ENCODE measurements at regions not wholly inside any gene's neighbourhood (a gene's known extent, or its start where the extent isn't known, plus 50 kb on each side); places are given as distances from the start of the nearest gene placed in this dataset.

GRCh38 chr13:31614073-31614472 is 125.3 kb upstream of the RXFP2 start:
- no peak for DNase-seq

- no peak for DNase-seq
Observed at GRCh38 chr13:31614704-31615103, 124.6 kb upstream of the RXFP2 start.

- no peak for DNase-seq
Observed at GRCh38 chr13:31625115-31625514, 114.2 kb upstream of the RXFP2 start.

- no peak for DNase-seq
Observed at GRCh38 chr13:31627097-31627845, 112.1 kb upstream of the RXFP2 start.

GRCh38 chr13:31629085-31629780 is 110.1 kb upstream of the RXFP2 start:
- DNase-seq, result no peak

- no peak for DNase-seq
Observed at GRCh38 chr13:31631071-31631470, 108.3 kb upstream of the RXFP2 start.

GRCh38 chr13:31631746-31632145 is 107.6 kb upstream of the RXFP2 start:
- DNase-seq, result no peak

GRCh38 chr13:31638577-31638976 is 100.7 kb upstream of the RXFP2 start:
- DNase-seq, result no peak

GRCh38 chr13:31639443-31640163 is 99.7 kb upstream of the RXFP2 start:
- DNase-seq, result no peak

- no peak for DNase-seq
Observed at GRCh38 chr13:31649766-31650165, 89.6 kb upstream of the RXFP2 start.

- DNase-seq, result no peak
Observed at GRCh38 chr13:31653730-31654129, 85.6 kb upstream of the RXFP2 start.

- no peak for DNase-seq
Observed at GRCh38 chr13:31663880-31664585, 75.3 kb upstream of the RXFP2 start.

- no peak for DNase-seq
Observed at GRCh38 chr13:31670831-31671617, 68.3 kb upstream of the RXFP2 start.

GRCh38 chr13:31674051-31674450 is 65.3 kb upstream of the RXFP2 start:
- no peak for DNase-seq

- DNase-seq, result no peak
Observed at GRCh38 chr13:31675440-31675953, 63.8 kb upstream of the RXFP2 start.

- no peak for DNase-seq
Observed at GRCh38 chr13:31681133-31681532, 58.2 kb upstream of the RXFP2 start.

- no peak for DNase-seq
Observed at GRCh38 chr13:31684466-31684865, 54.9 kb upstream of the RXFP2 start.

- DNase-seq, result no peak
Observed at GRCh38 chr13:31686670-31687425, 52.5 kb upstream of the RXFP2 start.

Data from islet precursor cell (in vitro differentiated cells).